Loucy (cell line): ENCODE measurements at regions not wholly inside any gene's neighbourhood (a gene's known extent, or its start where the extent isn't known, plus 50 kb on each side); places are given as distances from the start of the nearest gene placed in this dataset.
"Not testable (repeated sequence)": the region's sequence is repeated elsewhere in the genome, so short reads cannot be mapped to it uniquely, and the experiment has no call there.

Source experiments
- H2AFZ ChIP-seq: fragments of 200-600 bp; sonication (generic); 2 replicates; pipeline ENCODE4 v1.6.0; 2016; ENCODE audit warnings: antibody characterized with exemption, mild to moderate bottlenecking, low read length, moderate library complexity
- H3F3A ChIP-seq: fragments of 200-600 bp; 2 replicates; pipeline ENCODE4 v1.6.0; 2016; ENCODE audit warnings: antibody characterized with exemption, low read depth, mild to moderate bottlenecking
- H3K27me3 ChIP-seq: fragments of 200-600 bp; sonication (generic); 2 replicates; pipeline ENCODE4 v1.6.1; 2014; ENCODE audit warnings: low read length, mild to moderate bottlenecking; ENCODE audit not compliant: insufficient read depth, poor library complexity, severe bottlenecking
- H3K36me3 ChIP-seq: fragments of 200-600 bp; sonication (generic); 2 replicates; pipeline ENCODE4 v1.6.1; 2016; ENCODE audit warnings: low read length; ENCODE audit not compliant: insufficient read depth
- H3K4me1 ChIP-seq: fragments of 200-600 bp; sonication (generic); 2 replicates; pipeline ENCODE4 v1.5.1; 2014; ENCODE audit warnings: low read length, mild to moderate bottlenecking; ENCODE audit not compliant: insufficient read depth, poor library complexity, severe bottlenecking
- H3K4me2 ChIP-seq: fragments of 200-600 bp; sonication (generic); 2 replicates; pipeline ENCODE4 v1.6.0; 2014; ENCODE audit warnings: antibody characterized with exemption, low read length, low read depth, mild to moderate bottlenecking; ENCODE audit not compliant: poor library complexity, severe bottlenecking
- H3K4me3 ChIP-seq: fragments of 200-600 bp; sonication (generic); 2 replicates; pipeline ENCODE4 v1.5.1; 2014; ENCODE audit warnings: low read length, mild to moderate bottlenecking, mixed read lengths; ENCODE audit not compliant: poor library complexity, severe bottlenecking
- H3K79me2 ChIP-seq: fragments of 200-600 bp; sonication (generic); 2 replicates; pipeline ENCODE4 v1.6.1; 2014; ENCODE audit warnings: low read length; ENCODE audit not compliant: insufficient read depth
- H3K9ac ChIP-seq: fragments of 200-600 bp; sonication (generic); 2 replicates; pipeline ENCODE4 v1.6.0; 2014; ENCODE audit warnings: mild to moderate bottlenecking, low read depth, low read length, moderate library complexity; ENCODE audit not compliant: poor library complexity, severe bottlenecking
- H3K9me2 ChIP-seq: fragments of 200-600 bp; sonication (generic); replicated peaks from 2 replicates; pipeline ENCODE4 v1.6.1; 2016; ENCODE audit warnings: low read depth, low read length, mixed read lengths
- H3K9me3 ChIP-seq: fragments of 200-600 bp; sonication (generic); 2 replicates; pipeline ENCODE4 v1.6.1; 2014; ENCODE audit warnings: mild to moderate bottlenecking, antibody characterized with exemption, low read length, low read depth; ENCODE audit not compliant: insufficient read depth
- H4K20me1 ChIP-seq: fragments of 200-600 bp; sonication (generic); 2 replicates; pipeline ENCODE4 v1.6.0; 2014; ENCODE audit warnings: antibody characterized with exemption, low read length, mild to moderate bottlenecking; ENCODE audit not compliant: insufficient read depth, poor library complexity, severe bottlenecking
- CTCF ChIP-seq: fragments of 200-600 bp; sonication (generic); conservative IDR thresholded peaks from 2 replicates; pipeline ENCODE4 v1.5.1; 2014; ENCODE audit warnings: mild to moderate bottlenecking, antibody characterized with exemption, low read length
- EZH2phosphoT487 ChIP-seq: fragments of 200-600 bp; IDR thresholded peaks from 2 replicates; pipeline ENCODE4 v1.6.1; 2018; ENCODE audit warnings: antibody characterized with exemption, mild to moderate bottlenecking, moderate library complexity, borderline replicate concordance

- no peak overlapping the region for H3K9ac ChIP-seq
- no peak overlapping the region for H3K4me3 ChIP-seq
- no peaks in the 10 kb centered on the region for H3K9me3 ChIP-seq
- H3K36me3 ChIP-seq: no peaks in the 10 kb centered on the region
- no peaks in the 10 kb centered on the region for H3K9me2 ChIP-seq
- H3K27me3 ChIP-seq: no peaks in the 10 kb centered on the region
- no peaks in the 10 kb centered on the region for H3K4me1 ChIP-seq
- no peaks in the 10 kb centered on the region for H3K79me2 ChIP-seq
- TF ChIP-seq CTCF (no peak), EZH2phosphoT487 (no peak)
- H4K20me1 ChIP-seq: no peaks in the 10 kb centered on the region
- H2AFZ ChIP-seq: no peak overlapping the region
- H3F3A ChIP-seq: no peaks in the 10 kb centered on the region
- no peak overlapping the region for H3K4me2 ChIP-seq
These were observed 134.5 kb downstream of the FAM53A start for GRCh38 chr4:1549638-1550035.

GRCh38 chr4:1548827-1549637 is 135.1 kb downstream of the FAM53A start:
- not testable (repeated sequence) for H3K27me3 ChIP-seq, H3K4me3 ChIP-seq, H4K20me1 ChIP-seq, H3K4me2 ChIP-seq, H3K9me2 ChIP-seq, H3K9ac ChIP-seq, H2AFZ ChIP-seq, H3K79me2 ChIP-seq, H3K9me3 ChIP-seq, H3K36me3 ChIP-seq, H3F3A ChIP-seq, H3K4me1 ChIP-seq
- TF ChIP-seq CTCF: peak; percentile 71

- H2AFZ ChIP-seq: no peak overlapping the region
- H3F3A ChIP-seq: no peaks in the 10 kb centered on the region
- H3K4me3 ChIP-seq: no peak overlapping the region
- no peaks in the 10 kb centered on the region for H3K79me2 ChIP-seq
- TF ChIP-seq EZH2phosphoT487: no peak
- no peak for TF ChIP-seq CTCF
- no peaks in the 10 kb centered on the region for H3K27me3 ChIP-seq
- no peak overlapping the region for H3K9ac ChIP-seq
- H3K4me2 ChIP-seq: no peak overlapping the region
- H3K9me3 ChIP-seq: no peaks in the 10 kb centered on the region
- H3K9me2 ChIP-seq: no peaks in the 10 kb centered on the region
- no peaks in the 10 kb centered on the region for H4K20me1 ChIP-seq
- no peaks in the 10 kb centered on the region for H3K36me3 ChIP-seq
- H3K4me1 ChIP-seq: no peaks in the 10 kb centered on the region
These were observed 136.0 kb downstream of the FAM53A start for GRCh38 chr4:1547856-1548826.
